Keratinocyte (primary cell): ENCODE measurements at regions not wholly inside any gene's neighbourhood (a gene's known extent, or its start where the extent isn't known, plus 50 kb on each side); places are given as distances from the start of the nearest gene placed in this dataset.

Source experiments
- DNase-seq: peaks from one replicate; pipeline ENCODE4 v3.0.0-alpha.2; 2011; ENCODE audit warnings: low read depth, missing footprints, low spot score
- FAIRE-seq: peaks from 2 replicates; lab custom pipeline; 2011; peaks lifted over from hg19 to GRCh38; lab: Jason Lieb, UNC
- H2AFZ ChIP-seq: 2 replicates; pipeline ENCODE4 v1.6.0; 2012; ENCODE audit warnings: low read length, control low read depth, inconsistent platforms; ENCODE audit not compliant: control insufficient read depth
- H3K27ac ChIP-seq: 2 replicates; pipeline ENCODE4 v1.5.1; 2011; ENCODE audit warnings: low read length; ENCODE audit not compliant: control insufficient read depth, insufficient read depth
- H3K27me3 ChIP-seq: 3 replicates; pipeline ENCODE4 v1.6.0; 2011; ENCODE audit warnings: low read length; ENCODE audit not compliant: control insufficient read depth, insufficient read depth; ENCODE audit errors: extremely low read depth
- H3K36me3 ChIP-seq, 2 experiments: 2 replicates in 1 of 2; 3 replicates in 1 of 2; pipeline ENCODE4 v1.5.1; 2011; ENCODE audit warnings: low read length in 2 of 2, mild to moderate bottlenecking in 1 of 2; ENCODE audit not compliant: control insufficient read depth in 2 of 2, insufficient read depth in 2 of 2; ENCODE audit errors: extremely low read depth in 1 of 2
- H3K4me1 ChIP-seq: 3 replicates; pipeline ENCODE4 v1.5.1; 2011; ENCODE audit warnings: low read length; ENCODE audit not compliant: control insufficient read depth, insufficient read depth; ENCODE audit errors: extremely low read depth
- H3K4me2 ChIP-seq: 3 replicates; pipeline ENCODE4 v1.6.0; 2011; ENCODE audit warnings: low read depth, low read length; ENCODE audit not compliant: control insufficient read depth, insufficient read depth; ENCODE audit errors: extremely low read depth
- H3K4me3 ChIP-seq, 3 experiments: fragments of 200-600 bp in 1 of 3; sonication (generic) in 1 of 3; 2 replicates in 2 of 3; 3 replicates in 1 of 3; pipeline ENCODE4 v1.5.1; 2011 to 2016; ENCODE audit warnings: low read length in 3 of 3, mild to moderate bottlenecking in 3 of 3, control low read depth in 2 of 3, inconsistent platforms in 1 of 3, low read depth in 1 of 3, mixed read lengths in 1 of 3, mixed run types in 1 of 3, moderate library complexity in 1 of 3; ENCODE audit not compliant: control insufficient read depth in 2 of 3, insufficient read depth in 2 of 3; ENCODE audit errors: extremely low read depth in 1 of 3
- H3K79me2 ChIP-seq: 2 replicates; pipeline ENCODE4 v1.6.0; 2012; ENCODE audit warnings: low read length; ENCODE audit not compliant: control insufficient read depth, insufficient read depth
- H3K9ac ChIP-seq: 3 replicates; pipeline ENCODE4 v1.6.0; 2011; ENCODE audit warnings: low read length; ENCODE audit not compliant: control insufficient read depth, insufficient read depth; ENCODE audit errors: extremely low read depth
- H3K9me1 ChIP-seq: 3 replicates; pipeline ENCODE4 v1.6.0; 2011; ENCODE audit warnings: low read length; ENCODE audit not compliant: control insufficient read depth, insufficient read depth; ENCODE audit errors: extremely low read depth
- H3K9me3 ChIP-seq: 2 replicates; pipeline ENCODE4 v1.5.1; 2012; ENCODE audit warnings: low read depth, low read length; ENCODE audit not compliant: control insufficient read depth
- H4K20me1 ChIP-seq: 3 replicates; pipeline ENCODE4 v1.6.0; 2011; ENCODE audit warnings: low read length; ENCODE audit not compliant: control insufficient read depth, insufficient read depth; ENCODE audit errors: extremely low read depth
- EZH2 ChIP-seq: IDR thresholded peaks from one replicate; pipeline ENCODE4 v1.6.1; 2012; ENCODE audit warnings: inconsistent platforms, mild to moderate bottlenecking, low read length, moderate library complexity
- dilution Hi-C: fragments of 300-500 bp; cut with MboI; formaldehyde crosslinking; loops from one replicate; pipeline ENCODE4 v1.7.0; 2020; ENCODE audit warnings: low sequenced_read_pairs; ENCODE audit not compliant: extremely low pct_ligation_motif_present
- TF ChIP-seq, protein P1 (sequence below), 3 experiments: IDR thresholded peaks in 1 of 3; conservative IDR thresholded peaks in 1 of 3; optimal IDR thresholded peaks in 1 of 3; 2 replicates in 2 of 3; 3 replicates in 1 of 3; pipeline versions ENCODE3 to v1.5.1; 2011; ENCODE audit warnings: low read length in 3 of 3, mild to moderate bottlenecking in 3 of 3, moderate library complexity in 2 of 3, control low read depth in 1 of 3, inconsistent platforms in 1 of 3; ENCODE audit not compliant: insufficient read depth in 2 of 3; ENCODE audit errors: extremely low read depth in 1 of 3

DNA sequence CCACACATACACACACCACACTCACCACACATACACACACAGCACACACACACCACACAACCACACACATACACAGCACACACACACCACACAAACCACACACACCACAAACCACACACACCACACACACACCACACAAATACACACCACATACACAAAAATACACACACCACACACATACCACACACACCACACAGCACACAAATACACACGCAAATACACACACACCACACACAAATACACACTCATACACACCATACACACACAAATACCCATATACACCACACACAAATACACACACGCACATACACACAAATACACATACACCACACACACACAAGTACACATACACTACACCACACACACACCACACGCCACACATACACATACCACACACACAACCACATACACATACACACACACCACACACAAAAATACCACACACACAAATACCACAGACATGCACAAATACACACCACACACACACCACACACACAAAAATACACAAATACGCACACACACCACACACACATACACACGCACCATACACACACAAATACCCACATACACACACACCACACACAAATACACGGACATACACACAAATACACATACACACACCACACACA lies 134.6 kb upstream of the TWIST2 start:
- Histone ChIP-seq H3K27ac (no peak overlapping the region), H3K4me2 (no peak overlapping the region), H3K9me1 (no peaks in the 10 kb centered on the region), H3K36me3 (no peaks in the 10 kb centered on the region), H2AFZ (no peak overlapping the region), H4K20me1 (no peaks in the 10 kb centered on the region), H3K9me3 (no peaks in the 10 kb centered on the region), H3K27me3 (peaks cover 7% of the 10 kb centered on the region), H3K4me1 (no peaks in the 10 kb centered on the region), H3K4me3 (no peak overlapping the region), H3K79me2 (no peaks in the 10 kb centered on the region), H3K9ac (no peak overlapping the region)
- FAIRE-seq (peak; percentile 44), DNase-seq (no peak)
- TF ChIP-seq, protein P1, sequence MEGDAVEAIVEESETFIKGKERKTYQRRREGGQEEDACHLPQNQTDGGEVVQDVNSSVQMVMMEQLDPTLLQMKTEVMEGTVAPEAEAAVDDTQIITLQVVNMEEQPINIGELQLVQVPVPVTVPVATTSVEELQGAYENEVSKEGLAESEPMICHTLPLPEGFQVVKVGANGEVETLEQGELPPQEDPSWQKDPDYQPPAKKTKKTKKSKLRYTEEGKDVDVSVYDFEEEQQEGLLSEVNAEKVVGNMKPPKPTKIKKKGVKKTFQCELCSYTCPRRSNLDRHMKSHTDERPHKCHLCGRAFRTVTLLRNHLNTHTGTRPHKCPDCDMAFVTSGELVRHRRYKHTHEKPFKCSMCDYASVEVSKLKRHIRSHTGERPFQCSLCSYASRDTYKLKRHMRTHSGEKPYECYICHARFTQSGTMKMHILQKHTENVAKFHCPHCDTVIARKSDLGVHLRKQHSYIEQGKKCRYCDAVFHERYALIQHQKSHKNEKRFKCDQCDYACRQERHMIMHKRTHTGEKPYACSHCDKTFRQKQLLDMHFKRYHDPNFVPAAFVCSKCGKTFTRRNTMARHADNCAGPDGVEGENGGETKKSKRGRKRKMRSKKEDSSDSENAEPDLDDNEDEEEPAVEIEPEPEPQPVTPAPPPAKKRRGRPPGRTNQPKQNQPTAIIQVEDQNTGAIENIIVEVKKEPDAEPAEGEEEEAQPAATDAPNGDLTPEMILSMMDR (optimal IDR thresholded peaks at IDR 0.05 in 1 of 3, IDR thresholded peaks at IDR 0.05 in 1 of 3, conservative IDR thresholded peaks at IDR 0.05 in 1 of 3; ENCODE audit: extremely low read depth in 1 of 3, insufficient read depth in 2 of 3, low read length in 3 of 3) = no peak
- no peak for TF ChIP-seq EZH2
- dilution Hi-C loops = no loop called here

DNA sequence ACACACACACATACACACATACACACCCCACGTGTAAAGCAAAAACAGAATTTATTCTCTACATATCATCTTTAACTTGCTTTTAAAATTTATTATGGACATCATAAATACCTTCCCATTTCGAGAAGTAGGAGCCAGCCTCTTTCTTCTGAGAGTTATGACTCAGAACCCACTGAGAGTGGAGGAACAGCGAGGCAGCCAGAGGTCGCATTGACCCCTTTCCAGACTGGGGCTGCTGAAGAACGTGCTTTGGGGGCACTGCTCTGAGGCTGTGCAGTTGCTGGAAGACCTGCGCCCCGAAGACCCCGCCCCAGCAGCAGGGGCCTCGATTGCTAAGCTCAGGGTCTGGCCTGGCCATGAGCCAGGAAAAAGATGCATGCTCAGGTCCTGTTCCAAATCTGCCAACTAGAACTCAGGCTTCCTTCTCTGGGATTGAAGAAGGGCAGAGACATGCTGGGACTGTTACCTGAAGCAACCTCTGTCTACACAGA lies 133.8 kb upstream of the TWIST2 start:
- TF ChIP-seq, protein P1 (optimal IDR thresholded peaks at IDR 0.05 in 1 of 3, IDR thresholded peaks at IDR 0.05 in 1 of 3, conservative IDR thresholded peaks at IDR 0.05 in 1 of 3; ENCODE audit: extremely low read depth in 1 of 3, insufficient read depth in 2 of 3, low read length in 3 of 3) = no peak
- no peak for TF ChIP-seq EZH2
- no peaks in the 10 kb centered on the region for H3K79me2 ChIP-seq
- DNase-seq (no peak), FAIRE-seq (no peak)
- no peaks in the 10 kb centered on the region for H3K4me1 ChIP-seq
- no peak overlapping the region for H3K9ac ChIP-seq
- no peaks in the 10 kb centered on the region for H3K9me1 ChIP-seq
- H3K4me3 ChIP-seq = no peak overlapping the region
- H3K27ac ChIP-seq = no peak overlapping the region
- H3K9me3 ChIP-seq = no peaks in the 10 kb centered on the region
- H4K20me1 ChIP-seq = no peaks in the 10 kb centered on the region
- dilution Hi-C loops = no loop called here
- H3K27me3 ChIP-seq = peaks cover 7% of the 10 kb centered on the region
- H3K36me3 ChIP-seq = no peaks in the 10 kb centered on the region
- H2AFZ ChIP-seq = no peak overlapping the region
- H3K4me2 ChIP-seq = no peak overlapping the region
